ENCODE measurements at regions not wholly inside any gene's neighbourhood (a gene's known extent, or its start where the extent isn't known, plus 50 kb on each side); places are given as distances from the start of the nearest gene placed in this dataset.

GRCh38 chr12:91994208-91994797 lies 151.3 kb downstream of the BTG1 start:
- no peak for DNase-seq

GRCh38 chr12:91993287-91994017 lies 152.2 kb downstream of the BTG1 start:
- no peak for DNase-seq

- DNase-seq: no peak
Measured at GRCh38 chr12:91991399-91992187, 154.1 kb downstream of the BTG1 start.

GRCh38 chr12:91990525-91990924 lies 155.1 kb downstream of the BTG1 start:
- DNase-seq: no peak

- DNase-seq: no peak
Measured at GRCh38 chr12:91989143-91989542, 156.5 kb downstream of the BTG1 start.

GRCh38 chr12:91988086-91988923 lies 157.3 kb downstream of the BTG1 start:
- DNase-seq: no peak

- no peak for DNase-seq
Measured at GRCh38 chr12:91986084-91986483, 159.6 kb downstream of the BTG1 start.

GRCh38 chr12:91985002-91985787 lies 160.5 kb downstream of the BTG1 start:
- DNase-seq: no peak

GRCh38 chr12:91984556-91984955 lies 161.1 kb downstream of the BTG1 start:
- no peak for DNase-seq

- DNase-seq: no peak
Measured at GRCh38 chr12:91983935-91984334, 161.7 kb downstream of the BTG1 start.

GRCh38 chr12:91982946-91983345 lies 162.7 kb downstream of the BTG1 start:
- no peak for DNase-seq

- no peak for DNase-seq
Measured at GRCh38 chr12:91980389-91980821, 165.2 kb downstream of the BTG1 start.

GRCh38 chr12:91978143-91978542 lies 167.5 kb downstream of the BTG1 start:
- DNase-seq: no peak

- no peak for DNase-seq
Measured at GRCh38 chr12:91975891-91976290, 169.8 kb downstream of the BTG1 start.

GRCh38 chr12:91974541-91975085 lies 171.0 kb downstream of the BTG1 start:
- DNase-seq: no peak

GRCh38 chr12:91973813-91974212 lies 171.8 kb downstream of the BTG1 start:
- no peak for DNase-seq

GRCh38 chr12:91972896-91973295 lies 172.8 kb downstream of the BTG1 start:
- no peak for DNase-seq

GRCh38 chr12:91968777-91969171 lies 176.9 kb downstream of the BTG1 start:
- no peak for DNase-seq

- no peak for DNase-seq
Measured at GRCh38 chr12:91968076-91968776, 177.4 kb downstream of the BTG1 start.

GRCh38 chr12:91967590-91967989 lies 178.1 kb downstream of the BTG1 start:
- no peak for DNase-seq

- DNase-seq: no peak
Measured at GRCh38 chr12:91965781-91966180, 179.9 kb downstream of the BTG1 start.

All from activated CD8-positive, alpha-beta memory T cell treated with anti-CD3 and anti-CD28 coated beads, Interleukin-2, amount 50 U/mL, for 48 hours (primary cell).